Caco-2 (cell line): ENCODE measurements at regions not wholly inside any gene's neighbourhood (a gene's known extent, or its start where the extent isn't known, plus 50 kb on each side); places are given as distances from the start of the nearest gene placed in this dataset.
A peak's percentile ranks its signal among the peaks of the same experiment; 100 is the strongest.

Experiments
- BruUV-seq: library from RNA; stranded (reverse); fragments of 400-500 nt; replicated peaks from 2 replicates; lab custom pipeline; 2021; lab: Mats Ljungman, UMichigan
- CTCF ChIA-PET: fragments of 300-600 bp; sonication (Branson Sonifier 250); formaldehyde crosslinking; loops from one replicate; lab custom pipeline; 2022; ENCODE audit warnings: antibody characterized with exemption; lab: Charles Lee
- POLR2A ChIA-PET: fragments of 300-600 bp; sonication (Branson Sonifier 250); formaldehyde crosslinking; loops from one replicate; lab custom pipeline; 2022; ENCODE audit warnings: antibody characterized with exemption; lab: Charles Lee
- DNase-seq, 2 experiments: peaks; one replicate each; pipeline versions ENCODE4 v3.0.0 to v3.0.0-alpha.2; 2020 to 2022
- H3K27me3 ChIP-seq: replicated peaks from 2 replicates; pipeline ENCODE4 v1.6.0; 2011; ENCODE audit warnings: low read length; ENCODE audit not compliant: control insufficient read depth, insufficient read depth
- H3K36me3 ChIP-seq: 2 replicates; pipeline ENCODE4 v1.5.1; 2011; ENCODE audit warnings: low read length; ENCODE audit not compliant: control insufficient read depth, insufficient read depth
- H3K4me1 ChIP-seq: fragments of 250-450 bp; sonication (Bioruptor Pico); 2 replicates; pipeline ENCODE4 v1.5.1; 2020; ENCODE audit warnings: mild to moderate bottlenecking
- H3K4me3 ChIP-seq: 2 replicates; pipeline ENCODE4 v1.5.1; 2011; ENCODE audit warnings: low read depth, mild to moderate bottlenecking, control low read depth, low read length
- H3K9me3 ChIP-seq: fragments of 250-450 bp; sonication (Bioruptor Pico); 2 replicates; pipeline ENCODE4 v1.5.1; 2020; ENCODE audit warnings: mild to moderate bottlenecking, moderate library complexity
- H3K27ac Mint-ChIP-seq: one replicate; pipeline ENCODE4 v1.8.0; 2022; ENCODE audit warnings: mixed read lengths; ENCODE audit not compliant: unreplicated experiment
- H3K27me3 Mint-ChIP-seq: one replicate; pipeline ENCODE4 v1.8.0; 2022; ENCODE audit warnings: mixed read lengths; ENCODE audit not compliant: insufficient read depth, unreplicated experiment
- H3K36me3 Mint-ChIP-seq: one replicate; pipeline ENCODE4 v1.8.0; 2022; ENCODE audit warnings: mild to moderate bottlenecking, mixed read lengths; ENCODE audit not compliant: insufficient read depth, unreplicated experiment
- H3K4me1 Mint-ChIP-seq: one replicate; pipeline ENCODE4 v1.8.0; 2022; ENCODE audit warnings: low read depth, mixed read lengths; ENCODE audit not compliant: unreplicated experiment
- H3K4me3 Mint-ChIP-seq: one replicate; pipeline ENCODE4 v1.8.0; 2022; ENCODE audit warnings: mild to moderate bottlenecking, moderate library complexity, mixed read lengths; ENCODE audit not compliant: unreplicated experiment
- H3K9me3 Mint-ChIP-seq: one replicate; pipeline ENCODE4 v1.8.0; 2022; ENCODE audit warnings: mixed read lengths; ENCODE audit not compliant: unreplicated experiment
- intact Hi-C: fragments of 100-400 bp; cut with micrococcal nuclease; formaldehyde crosslinking; loops from one replicate; pipeline ENCODE4 v1.10.0; 2022; ENCODE audit not compliant: unreplicated experiment
- TF ChIP-seq, protein P1 (sequence below), 2 experiments: fragments of 200-600 bp in 1 of 2; IDR thresholded peaks; 1 replicate in 1 of 2; 2 replicates in 1 of 2; pipeline versions ENCODE4 v1.5.1 to v1.8.0; 2011 to 2022; ENCODE audit warnings: antibody characterized with exemption in 1 of 2, control low read depth in 1 of 2, inconsistent platforms in 1 of 2, low read depth in 1 of 2, low read length in 1 of 2, mild to moderate bottlenecking in 1 of 2, moderate library complexity in 1 of 2; ENCODE audit not compliant: insufficient read depth in 1 of 2, severe bottlenecking in 1 of 2, unreplicated experiment in 1 of 2

DNA sequence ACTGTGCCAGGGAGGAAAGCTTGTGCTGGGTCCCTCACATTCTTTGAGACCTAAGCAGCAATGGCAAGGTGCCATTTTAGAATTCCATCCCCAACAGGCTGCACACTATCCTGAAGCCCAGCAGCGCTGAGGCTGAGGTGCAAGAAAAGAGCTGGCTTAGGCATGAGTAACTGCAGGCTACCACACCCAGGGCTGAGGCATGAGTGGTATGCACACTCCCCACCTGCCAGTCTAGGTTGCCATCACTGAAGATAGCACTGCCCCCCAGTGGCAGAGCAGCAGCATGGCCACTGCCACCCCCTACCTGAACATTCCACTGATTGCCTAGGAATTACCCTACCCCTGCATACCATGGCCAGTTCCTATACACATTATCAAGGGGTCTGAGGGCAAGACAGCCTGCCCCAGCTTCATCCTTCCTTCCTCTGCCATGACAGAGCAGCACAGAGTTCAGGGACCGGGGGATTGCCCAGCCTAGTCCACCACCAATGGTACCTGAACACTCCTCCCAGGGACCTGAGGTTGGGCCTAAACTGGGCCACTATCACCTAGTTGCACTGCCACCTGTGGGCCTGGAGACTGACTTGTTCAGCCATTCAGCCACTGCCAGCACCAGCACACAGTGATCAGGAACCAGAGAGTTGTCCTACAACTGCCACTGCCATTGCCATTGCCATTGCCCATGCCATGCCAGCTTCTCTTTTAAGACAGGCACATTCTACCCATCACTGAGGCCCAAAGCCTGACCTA lies 129.8 kb downstream of the SATB1 start:
- TF ChIP-seq, protein P1, sequence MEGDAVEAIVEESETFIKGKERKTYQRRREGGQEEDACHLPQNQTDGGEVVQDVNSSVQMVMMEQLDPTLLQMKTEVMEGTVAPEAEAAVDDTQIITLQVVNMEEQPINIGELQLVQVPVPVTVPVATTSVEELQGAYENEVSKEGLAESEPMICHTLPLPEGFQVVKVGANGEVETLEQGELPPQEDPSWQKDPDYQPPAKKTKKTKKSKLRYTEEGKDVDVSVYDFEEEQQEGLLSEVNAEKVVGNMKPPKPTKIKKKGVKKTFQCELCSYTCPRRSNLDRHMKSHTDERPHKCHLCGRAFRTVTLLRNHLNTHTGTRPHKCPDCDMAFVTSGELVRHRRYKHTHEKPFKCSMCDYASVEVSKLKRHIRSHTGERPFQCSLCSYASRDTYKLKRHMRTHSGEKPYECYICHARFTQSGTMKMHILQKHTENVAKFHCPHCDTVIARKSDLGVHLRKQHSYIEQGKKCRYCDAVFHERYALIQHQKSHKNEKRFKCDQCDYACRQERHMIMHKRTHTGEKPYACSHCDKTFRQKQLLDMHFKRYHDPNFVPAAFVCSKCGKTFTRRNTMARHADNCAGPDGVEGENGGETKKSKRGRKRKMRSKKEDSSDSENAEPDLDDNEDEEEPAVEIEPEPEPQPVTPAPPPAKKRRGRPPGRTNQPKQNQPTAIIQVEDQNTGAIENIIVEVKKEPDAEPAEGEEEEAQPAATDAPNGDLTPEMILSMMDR (IDR thresholded peaks at IDR 0.05; ENCODE audit: insufficient read depth in 1 of 2, low read depth in 1 of 2, low read length in 1 of 2, severe bottlenecking in 1 of 2, unreplicated experiment in 1 of 2), result peak; percentile 64 to 70
- Mint-ChIP-seq H3K4me1 (peaks cover 7% of the 10 kb centered on the region), H3K27me3 (no peaks in the 10 kb centered on the region), H3K4me3 (no peak overlapping the region), H3K36me3 (no peaks in the 10 kb centered on the region), H3K9me3 (peaks cover 20% of the 10 kb centered on the region), H3K27ac (peak overlapping the region; percentile 80)
- Histone ChIP-seq H3K4me1 (peaks cover 8% of the 10 kb centered on the region), H3K4me3 (no peak overlapping the region), H3K36me3 (no peaks in the 10 kb centered on the region), H3K27me3 (no peaks in the 10 kb centered on the region), H3K9me3 (0 out of 2 replicates have a peak, but pooled peaks cover 4% of the 10 kb centered on the region)
- ChIA-PET POLR2A (no interaction called here), CTCF (interaction anchor here (0.6 to 1.0 kb wide), 2 partner anchors 259 to 401 kb away, joined by 4 to 6 read pairs; no protein-coding TSS in a partner anchor)
- DNase-seq, result peak; percentile 82 to 84
- intact Hi-C loops, result loop anchor here (1.0 to 10.0 kb wide), 3 partner anchors 171 to 401 kb away; no protein-coding TSS in a partner anchor
- no TSS peak for BruUV-seq

DNA sequence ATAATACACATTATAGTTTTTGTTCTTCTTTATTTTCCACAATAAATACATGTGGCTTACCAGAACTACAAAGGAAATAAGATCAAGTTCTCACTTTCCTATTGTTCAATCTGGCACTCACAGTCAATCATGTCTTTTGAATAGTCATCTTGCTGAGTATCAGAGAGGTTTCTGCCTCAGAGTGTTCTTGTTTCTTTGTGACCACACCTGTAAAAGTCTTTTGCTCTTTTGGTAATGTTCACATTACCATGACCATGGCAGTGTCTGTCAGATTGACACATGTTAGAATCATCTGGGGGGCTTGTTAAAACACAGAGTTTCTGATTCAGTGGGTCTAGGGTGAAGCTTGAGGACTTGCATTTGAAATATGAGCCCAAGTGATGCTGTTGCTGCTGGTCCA lies 135.0 kb downstream of the SATB1 start:
- no peaks in the 10 kb centered on the region for H3K9me3 Mint-ChIP-seq

DNA sequence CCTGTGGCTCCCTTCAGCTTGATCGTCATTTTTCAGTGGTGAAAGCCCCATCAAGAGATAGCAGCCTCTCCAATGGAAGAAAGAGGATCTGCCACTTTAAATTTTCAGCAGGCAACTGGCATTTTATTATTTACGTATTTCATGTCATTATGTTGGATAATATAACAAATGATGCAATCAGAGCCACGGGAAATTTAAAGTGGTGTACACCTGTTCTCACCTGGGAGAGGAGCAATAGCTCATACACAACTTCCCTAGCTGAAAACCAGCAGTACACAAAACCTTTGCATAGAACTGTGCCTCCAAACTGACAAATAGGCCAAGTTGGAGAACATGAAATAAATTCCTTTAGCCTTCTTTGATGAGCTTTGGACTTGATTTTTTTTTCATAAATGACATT lies 136.9 kb downstream of the SATB1 start:
- Histone ChIP-seq H3K27me3 (no peaks in the 10 kb centered on the region), H3K36me3 (no peaks in the 10 kb centered on the region), H3K4me1 (no peaks in the 10 kb centered on the region), H3K4me3 (no peak overlapping the region), H3K9me3 (no peaks in the 10 kb centered on the region)
- Mint-ChIP-seq H3K4me1 (no peaks in the 10 kb centered on the region), H3K9me3 (no peaks in the 10 kb centered on the region), H3K4me3 (no peak overlapping the region), H3K27ac (no peak overlapping the region), H3K27me3 (no peaks in the 10 kb centered on the region), H3K36me3 (no peaks in the 10 kb centered on the region)
- intact Hi-C loops, result no loop called here
- ChIA-PET CTCF (no interaction called here), POLR2A (no interaction called here)
- DNase-seq, result no peak
- BruUV-seq, result no TSS peak
- TF ChIP-seq, protein P1 (IDR thresholded peaks at IDR 0.05; ENCODE audit: insufficient read depth in 1 of 2, low read depth in 1 of 2, low read length in 1 of 2, severe bottlenecking in 1 of 2, unreplicated experiment in 1 of 2), result no peak

More for the DNA sequence above, 135.0 kb downstream of the SATB1 start:
- Histone ChIP-seq H3K4me3 (no peak overlapping the region), H3K36me3 (no peaks in the 10 kb centered on the region), H3K4me1 (peaks cover 5% of the 10 kb centered on the region), H3K27me3 (no peaks in the 10 kb centered on the region), H3K9me3 (no peaks in the 10 kb centered on the region)
- DNase-seq, result no peak
- BruUV-seq, result no TSS peak
- Mint-ChIP-seq H3K4me3 (no peak overlapping the region), H3K27me3 (no peaks in the 10 kb centered on the region), H3K4me1 (peaks cover 7% of the 10 kb centered on the region), H3K27ac (no peak overlapping the region), H3K36me3 (no peaks in the 10 kb centered on the region)
- intact Hi-C loops, result loop anchor here (10.0 kb wide), 1 partner anchor 165 kb away; no protein-coding TSS in a partner anchor
- ChIA-PET POLR2A (no interaction called here), CTCF (no interaction called here)
- TF ChIP-seq, protein P1 (IDR thresholded peaks at IDR 0.05; ENCODE audit: insufficient read depth in 1 of 2, low read depth in 1 of 2, low read length in 1 of 2, severe bottlenecking in 1 of 2, unreplicated experiment in 1 of 2), result no peak
